K562 (cell line): ENCODE measurements at regions not wholly inside any gene's neighbourhood (a gene's known extent, or its start where the extent isn't known, plus 50 kb on each side); places are given as distances from the start of the nearest gene placed in this dataset.

ENCODE experiments used
- ATAC-seq: fragments of 200-7000 bp; cut with Tn5 transposase; 3 replicates; pipeline ENCODE4 v1.9.1; 2020; ENCODE audit warnings: moderate library complexity
- BruUV-seq: library from RNA; stranded (reverse); fragments of 400-500 nt; replicated peaks from 2 replicates; lab custom pipeline; 2021; lab: Mats Ljungman, UMichigan
- CTCF ChIA-PET: fragments of 300-600 bp; formaldehyde crosslinking; extraction: SDS; loops from one replicate; lab custom pipeline; 2021; ENCODE audit warnings: low intra/inter-chr PET ratio; lab: Yijun Ruan, JAX
- POLR2A ChIA-PET: fragments of 300-600, 350-650 bp; sonication (Branson Sonifier 250); formaldehyde crosslinking; extraction: SDS; loops from one replicate; lab custom pipeline; 2021; ENCODE audit warnings: antibody characterized with exemption, inconsistent platforms; lab: Yijun Ruan, JAX
- DNase-seq, 4 experiments: peaks; one replicate each; pipeline versions ENCODE4 v3.0.0 to v3.0.0-alpha.2; 2011 to 2018; ENCODE audit warnings: low spot score in 3 of 4, mixed read lengths in 3 of 4; ENCODE audit errors: extremely low read depth in 1 of 4
- FAIRE-seq: peaks from 2 replicates; lab custom pipeline; 2011; peaks lifted over from hg19 to GRCh38; lab: Jason Lieb, UNC
- H2AFZ ChIP-seq: 2 replicates; pipeline ENCODE4 v1.6.0; 2011; ENCODE audit warnings: low read depth, low read length, control low read depth, inconsistent platforms
- H3K27ac ChIP-seq: fragments of 200-600 bp; 3 replicates; pipeline ENCODE4 v1.8.0; 2011; ENCODE audit warnings: low read depth, mild to moderate bottlenecking, control low read depth, inconsistent platforms, low read length, moderate library complexity, mixed read lengths; ENCODE audit errors: extremely low read depth
- H3K27me3 ChIP-seq, 2 experiments: fragments of 300-600 bp in 1 of 2; 2 replicates in 1 of 2; 3 replicates in 1 of 2; pipeline versions ENCODE4 v1.6.0 to v1.8.0; 2011; ENCODE audit warnings: inconsistent platforms in 2 of 2, low read length in 2 of 2, mild to moderate bottlenecking in 1 of 2, mixed read lengths in 1 of 2, moderate library complexity in 1 of 2; ENCODE audit not compliant: control insufficient read depth in 2 of 2, insufficient read depth in 2 of 2
- H3K36me3 ChIP-seq: fragments of 300-600 bp; 3 replicates; pipeline ENCODE4 v1.8.0; 2011; ENCODE audit warnings: mild to moderate bottlenecking, low read length, inconsistent platforms; ENCODE audit not compliant: control insufficient read depth, insufficient read depth
- H3K4me1 ChIP-seq, 2 experiments: fragments of 200-600 bp in 1 of 2; replicated peaks in 1 of 2; 2 replicates in 1 of 2; 3 replicates in 1 of 2; pipeline versions ENCODE4 v1.5.1 to v1.8.0; 2011; ENCODE audit warnings: inconsistent platforms in 2 of 2, low read length in 2 of 2, mild to moderate bottlenecking in 1 of 2, mixed read lengths in 1 of 2, moderate library complexity in 1 of 2; ENCODE audit not compliant: control insufficient read depth in 2 of 2, insufficient read depth in 2 of 2
- H3K4me2 ChIP-seq: 2 replicates; pipeline ENCODE4 v1.6.1; 2011; ENCODE audit warnings: low read length, control low read depth, inconsistent platforms, mixed read lengths; ENCODE audit not compliant: insufficient read depth
- H3K4me3 ChIP-seq: fragments of 200-600 bp; sonication (generic), shearing (Covaris generic); 2 replicates; pipeline ENCODE4 v1.5.1; 2016; ENCODE audit warnings: control low read depth, inconsistent platforms
- H3K79me2 ChIP-seq: fragments of 200-600 bp; 3 replicates; pipeline ENCODE4 v1.8.0; 2011; ENCODE audit warnings: low read length, inconsistent platforms; ENCODE audit not compliant: control insufficient read depth, insufficient read depth
- H3K9ac ChIP-seq, 2 experiments: 2 replicates each; pipeline versions ENCODE4 v1.6.0 to v1.6.1; 2011; ENCODE audit warnings: low read depth in 2 of 2, low read length in 2 of 2, control low read depth in 1 of 2, inconsistent platforms in 1 of 2, mild to moderate bottlenecking in 1 of 2, mixed read lengths in 1 of 2; ENCODE audit not compliant: insufficient read depth in 1 of 2
- H3K9me1 ChIP-seq: one replicate; pipeline ENCODE4 v1.6.0; 2011; ENCODE audit warnings: inconsistent platforms, mild to moderate bottlenecking, low read length, moderate library complexity; ENCODE audit not compliant: control insufficient read depth, insufficient read depth
- H3K9me3 ChIP-seq: replicated peaks from 2 replicates; pipeline ENCODE4 v1.5.1; 2011; ENCODE audit warnings: low read depth, low read length, inconsistent platforms; ENCODE audit not compliant: control insufficient read depth, insufficient read depth
- H4K20me1 ChIP-seq: replicated peaks from 2 replicates; pipeline ENCODE4 v1.6.1; 2011; ENCODE audit warnings: low read length, inconsistent platforms, mixed read lengths; ENCODE audit not compliant: control insufficient read depth, insufficient read depth
- LEF1 ChIP-seq: fragments of 450-650 bp; IDR thresholded peaks from 2 replicates; pipeline ENCODE4 v1.6.1; 2016; ENCODE audit warnings: mild to moderate bottlenecking
- NFIC ChIP-seq: fragments of 450-650 bp; IDR thresholded peaks from 2 replicates; pipeline ENCODE4 v1.6.1; 2017; ENCODE audit warnings: mild to moderate bottlenecking, inconsistent platforms
- STAT5B ChIP-seq: fragments of 250-450 bp; sonication (Bioruptor Pico); IDR thresholded peaks from 2 replicates; pipeline ENCODE4 v1.8.0; 2021; ENCODE audit warnings: mild to moderate bottlenecking, inconsistent platforms
- ZNF316 ChIP-seq: fragments of 450-650 bp; IDR thresholded peaks from 2 replicates; pipeline ENCODE4 v1.6.1; 2016
- WGBS: fragments of 100-300 bp; shearing (Covaris generic); methylation state at CpG from one replicate; pipeline ENCODE4 v1.1.6; 2016; ENCODE audit warnings: low coverage, mixed read lengths; ENCODE audit not compliant: insufficient coverage; ENCODE audit errors: missing lambda C conversion rate; 5-methylcytosine and 5-hydroxymethylcytosine counted together
- in situ Hi-C: fragments of 300-500 bp; cut with MboI; formaldehyde crosslinking; loops from 4 replicates; pipeline ENCODE4 v1.15.0; 2018; ENCODE audit warnings: inconsistent platforms, mixed read lengths
- intact Hi-C: fragments of 100-400 bp; cut with micrococcal nuclease; formaldehyde crosslinking; loops from 2 replicates; pipeline ENCODE4 v1.14.2; 2022

GRCh38 chr1:185398599-185398998, 81.6 kb upstream of the IVNS1ABP start:
- no peaks in the 10 kb centered on the region for H3K36me3 ChIP-seq
- H4K20me1 ChIP-seq: no peaks in the 10 kb centered on the region
- FAIRE-seq: no peak
- H3K9ac ChIP-seq: no peak overlapping the region
- no peak overlapping the region for H3K4me2 ChIP-seq
- H3K9me3 ChIP-seq: no peaks in the 10 kb centered on the region
- no peak for ATAC-seq
- CTCF ChIA-PET: no interaction called here
- TF ChIP-seq ZNF316 (no peak), LEF1 (no peak)
- POLR2A ChIA-PET: interaction anchor here (0.6 to 1.0 kb wide), 3 partner anchors 13 to 82 kb away, joined by 3 to 6 read pairs (median 3); partner anchors contain the start of gene IVNS1ABP
- peaks cover 0 to 17% of the 10 kb centered on the region in 2 experiments; a peak in 3 of 5 replicates for H3K4me1 ChIP-seq
- H3K79me2 ChIP-seq: no peaks in the 10 kb centered on the region
- no peak overlapping the region for H2AFZ ChIP-seq
- intact Hi-C loops (no loop called here), in situ Hi-C loops (no loop called here)
- no peaks in the 10 kb centered on the region for H3K9me1 ChIP-seq
- DNase-seq: no peak
- no peaks in the 10 kb centered on the region for H3K27me3 ChIP-seq
- BruUV-seq: no TSS peak
- H3K4me3 ChIP-seq: no peak overlapping the region
- no peak overlapping the region for H3K27ac ChIP-seq

GRCh38 chr1:185398022-185398421, 81.0 kb upstream of the IVNS1ABP start:
- intact Hi-C loops: no loop called here
- H3K36me3 ChIP-seq: no peaks in the 10 kb centered on the region
- H3K79me2 ChIP-seq: no peaks in the 10 kb centered on the region
- H3K4me2 ChIP-seq: no peak overlapping the region
- H3K27ac ChIP-seq: no peak overlapping the region
- in situ Hi-C loops: no loop called here
- POLR2A ChIA-PET: interaction anchor here (0.9 to 1.0 kb wide), 2 partner anchors 12 to 81 kb away, joined by 3 to 6 read pairs; partner anchors contain the start of gene IVNS1ABP
- CTCF ChIA-PET: no interaction called here
- H4K20me1 ChIP-seq: no peaks in the 10 kb centered on the region
- H3K9me1 ChIP-seq: no peaks in the 10 kb centered on the region
- H3K4me3 ChIP-seq: no peak overlapping the region
- H3K4me1 ChIP-seq: peaks cover 0 to 15% of the 10 kb centered on the region in 2 experiments; a peak in 3 of 5 replicates
- no peaks in the 10 kb centered on the region for H3K27me3 ChIP-seq
- ATAC-seq: no peak
- no peaks in the 10 kb centered on the region for H3K9me3 ChIP-seq
- 68% methylated on average over 2 of the region's 2 CpGs for WGBS
- H3K9ac ChIP-seq: no peak overlapping the region
- TF ChIP-seq NFIC: peak; percentile 10; the same call in 1 of the 2 replicates
- TF ChIP-seq STAT5B (CRISPR knock-in tag): no peak
- no peak for FAIRE-seq
- DNase-seq: no peak
- BruUV-seq: no TSS peak
- no peak overlapping the region for H2AFZ ChIP-seq
